GM12878 (cell line): ENCODE measurements at regions not wholly inside any gene's neighbourhood (a gene's known extent, or its start where the extent isn't known, plus 50 kb on each side); places are given as distances from the start of the nearest gene placed in this dataset.

Experiments
- ATAC-seq: fragments of 200-7000 bp; cut with Tn5 transposase; 3 replicates; pipeline ENCODE4 v1.9.1; 2020; ENCODE audit warnings: mild to moderate bottlenecking, moderate library complexity
- BruUV-seq: library from RNA; stranded (reverse); fragments of 400-500 nt; replicated peaks from 2 replicates; lab custom pipeline; 2021; lab: Mats Ljungman, UMichigan
- CTCF ChIA-PET: fragments of 300-600 bp; sonication (Branson Sonifier 250); formaldehyde crosslinking; extraction: SDS; loops from one replicate; lab custom pipeline; 2021; ENCODE audit warnings: inconsistent platforms; lab: Yijun Ruan, JAX
- POLR2A ChIA-PET: fragments of 350-600 bp; formaldehyde crosslinking; extraction: SDS; loops from one replicate; lab custom pipeline; 2021; ENCODE audit warnings: inconsistent platforms; lab: Charles Lee
- RAD21 ChIA-PET: fragments of 300-600 bp; sonication (Branson Sonifier 250); formaldehyde crosslinking; loops from one replicate; lab custom pipeline; 2023; ENCODE audit warnings: antibody characterized with exemption; ENCODE audit not compliant: unreplicated experiment; lab: Charles Lee
- SMC1A ChIA-PET: fragments of 300-600 bp; sonication (Branson Sonifier 250); formaldehyde crosslinking; loops from one replicate; lab custom pipeline; 2023; ENCODE audit not compliant: unreplicated experiment, uncharacterized antibody; lab: Charles Lee
- DNase-seq: peaks from one replicate; pipeline ENCODE4 v3.0.0-alpha.2; 2011; ENCODE audit warnings: low read depth, low spot score
- FAIRE-seq: peaks from 3 replicates; lab custom pipeline; 2011; peaks lifted over from hg19 to GRCh38; lab: Jason Lieb, UNC
- H2AFZ ChIP-seq: 2 replicates; pipeline ENCODE4 v1.6.0; 2011; ENCODE audit warnings: low read depth, low read length, control low read depth; ENCODE audit not compliant: control insufficient read depth
- H3K27ac ChIP-seq: 2 replicates; pipeline ENCODE4 v1.5.1; 2011; ENCODE audit warnings: control low read depth; ENCODE audit not compliant: control insufficient read depth, insufficient read depth
- H3K27me3 ChIP-seq, 2 experiments: replicated peaks in 1 of 2; 2 replicates each; pipeline versions ENCODE4 v1.6.0 to v1.6.1; 2011; ENCODE audit warnings: low read length in 1 of 2; ENCODE audit not compliant: control insufficient read depth in 2 of 2, insufficient read depth in 2 of 2
- H3K36me3 ChIP-seq, 2 experiments: 2 replicates each; pipeline ENCODE4 v1.5.1; 2011; ENCODE audit warnings: low read length in 1 of 2; ENCODE audit not compliant: control insufficient read depth in 2 of 2, insufficient read depth in 2 of 2
- H3K4me1 ChIP-seq: 2 replicates; pipeline ENCODE4 v1.6.1; 2011; ENCODE audit warnings: mild to moderate bottlenecking, low read length, moderate library complexity, mixed read lengths; ENCODE audit not compliant: control insufficient read depth, insufficient read depth
- H3K4me2 ChIP-seq: 2 replicates; pipeline ENCODE4 v1.6.0; 2011; ENCODE audit warnings: control low read depth; ENCODE audit not compliant: control insufficient read depth, insufficient read depth
- H3K4me3 ChIP-seq: fragments of 200-600 bp; sonication (generic); 2 replicates; pipeline ENCODE4 v1.5.1; 2016
- H3K79me2 ChIP-seq: 2 replicates; pipeline ENCODE4 v1.6.0; 2011; ENCODE audit warnings: low read length; ENCODE audit not compliant: control insufficient read depth, insufficient read depth
- H3K9ac ChIP-seq: 2 replicates; pipeline ENCODE4 v1.8.0; 2011; ENCODE audit warnings: low read length, control low read depth, mixed read lengths; ENCODE audit not compliant: control insufficient read depth, insufficient read depth
- H3K9me3 ChIP-seq: replicated peaks from 3 replicates; pipeline ENCODE4 v1.5.1; 2011; ENCODE audit warnings: mild to moderate bottlenecking, low read length; ENCODE audit not compliant: control insufficient read depth, insufficient read depth
- H4K20me1 ChIP-seq: 2 replicates; pipeline ENCODE4 v1.6.0; 2011; ENCODE audit not compliant: control insufficient read depth, insufficient read depth
- ASH2L ChIP-seq: fragments of 300-600, 200-600 bp; sonication (generic); IDR thresholded peaks from 2 replicates; pipeline ENCODE4 v1.6.1; 2017; ENCODE audit warnings: low read depth, mild to moderate bottlenecking, borderline replicate concordance
- CBFB ChIP-seq: IDR thresholded peaks from 2 replicates; pipeline ENCODE4 v1.6.1; 2016; ENCODE audit warnings: antibody characterized with exemption, low read depth
- CTCF ChIP-seq, 3 experiments: IDR thresholded peaks in 2 of 3; conservative IDR thresholded peaks in 1 of 3; 2 replicates each; pipeline ENCODE4 v1.5.1; 2011; ENCODE audit warnings: low read depth in 3 of 3, low read length in 3 of 3, mild to moderate bottlenecking in 3 of 3, control low read depth in 2 of 3, moderate library complexity in 2 of 3, inconsistent platforms in 1 of 3, mixed read lengths in 1 of 3; ENCODE audit not compliant: control insufficient read depth in 2 of 3, insufficient read depth in 1 of 3; ENCODE audit errors: extremely low read depth in 1 of 3
- ELK1 ChIP-seq: IDR thresholded peaks from 2 replicates; pipeline ENCODE4 v1.6.1; 2012; ENCODE audit warnings: low read depth, low read length, improper control_type of control experiment
- IRF5 ChIP-seq: fragments of 450-650 bp; IDR thresholded peaks from 2 replicates; pipeline ENCODE4 v1.6.1; 2017; ENCODE audit warnings: borderline replicate concordance
- MAX ChIP-seq: IDR thresholded peaks from 2 replicates; pipeline ENCODE4 v1.6.1; 2012; ENCODE audit warnings: low read depth, low read length, improper control_type of control experiment
- NFXL1 ChIP-seq: fragments of 450-650 bp; IDR thresholded peaks from 2 replicates; pipeline ENCODE4 v1.6.1; 2017; ENCODE audit warnings: antibody characterized with exemption, mild to moderate bottlenecking, borderline replicate concordance
- NFYA ChIP-seq: IDR thresholded peaks from 2 replicates; pipeline ENCODE4 v1.6.1; 2011; ENCODE audit warnings: low read depth, mild to moderate bottlenecking, low read length, improper control_type of control experiment, borderline replicate concordance
- RELB ChIP-seq: fragments of 450-650 bp; IDR thresholded peaks from 2 replicates; pipeline ENCODE4 v1.6.1; 2017; ENCODE audit warnings: low read depth, mild to moderate bottlenecking, moderate library complexity
- SMAD5 ChIP-seq: IDR thresholded peaks from 2 replicates; pipeline ENCODE4 v1.6.1; 2016; ENCODE audit warnings: antibody characterized with exemption, low read depth
- TCF12 ChIP-seq: IDR thresholded peaks from 2 replicates; pipeline ENCODE4 v1.6.1; 2011; ENCODE audit warnings: low read depth, mild to moderate bottlenecking, low read length
- TCF7 ChIP-seq: IDR thresholded peaks from 2 replicates; pipeline ENCODE4 v1.6.1; 2014; ENCODE audit warnings: antibody characterized with exemption, borderline replicate concordance
- ZNF592 ChIP-seq: fragments of 450-650 bp; IDR thresholded peaks from 2 replicates; pipeline ENCODE4 v1.6.1; 2017; ENCODE audit warnings: mild to moderate bottlenecking, moderate library complexity
- WGBS: methylation state at CpG from one replicate; pipeline ENCODE4 v1.1.6; 2016; ENCODE audit warnings: low lambda C conversion rate; ENCODE audit not compliant: insufficient replicate concordance, insufficient coverage; ENCODE audit errors: missing lambda C conversion rate; 5-methylcytosine and 5-hydroxymethylcytosine counted together
- in situ Hi-C: fragments of 300-500 bp; cut with MboI; formaldehyde crosslinking; loops from 9 replicates; pipeline ENCODE4 v1.14.3; 2018; ENCODE audit warnings: mixed read lengths
- intact Hi-C: fragments of 100-400 bp; cut with micrococcal nuclease; formaldehyde crosslinking; loops from one replicate; pipeline ENCODE4 v1.14.2; 2022; ENCODE audit not compliant: unreplicated experiment

- no peak for TF ChIP-seq IRF5
- TF ChIP-seq, all 136 proteins: peak for 0
These were observed 95.3 kb upstream of the FAM110C start (continued) for GRCh38 chr2:141611-142010.

- no peaks in the 10 kb centered on the region for H3K36me3 ChIP-seq
- H3K9ac ChIP-seq: no peak overlapping the region
- no peak overlapping the region for H2AFZ ChIP-seq
- H3K4me2 ChIP-seq: no peak overlapping the region
- H4K20me1 ChIP-seq: no peaks in the 10 kb centered on the region
- no TSS peak for BruUV-seq
- no peak overlapping the region for H3K27ac ChIP-seq
- ChIA-PET POLR2A (no interaction called here), CTCF (no interaction called here), RAD21 (no interaction called here), SMC1A (no interaction called here)
- no peak overlapping the region for H3K4me3 ChIP-seq
- FAIRE-seq: no peak
- no peak for ATAC-seq
- H3K9me3 ChIP-seq: no peaks in the 10 kb centered on the region
- intact Hi-C loops (no loop called here), in situ Hi-C loops (no loop called here)
- no peaks in the 10 kb centered on the region for H3K4me1 ChIP-seq
- no peaks in the 10 kb centered on the region for H3K27me3 ChIP-seq
- no peaks in the 10 kb centered on the region for H3K79me2 ChIP-seq
- no peak for DNase-seq
- WGBS: 6% methylated on average over 7 of the region's 7 CpGs
- TF ChIP-seq TCF7: no peak
- no peak for TF ChIP-seq CBFB
- no peak for TF ChIP-seq RELB
- TF ChIP-seq TCF12: no peak
- no peak for TF ChIP-seq MAX
- TF ChIP-seq CTCF (IDR thresholded peaks at IDR 0.05 in 2 of 3, conservative IDR thresholded peaks at IDR 0.05 in 1 of 3; ENCODE audit: control insufficient read depth in 2 of 3, extremely low read depth in 1 of 3, insufficient read depth in 1 of 3, low read depth in 3 of 3, low read length in 3 of 3): no peak
- TF ChIP-seq SMAD5: no peak
- no peak for TF ChIP-seq ASH2L
- no peak for TF ChIP-seq ELK1
- TF ChIP-seq NFYA: no peak
- TF ChIP-seq ZNF592: no peak
- no peak for TF ChIP-seq NFXL1
These were observed 90.4 kb upstream of the FAM110C start for GRCh38 chr2:136666-137065.
